K562 (cell line): ENCODE measurements at regions not wholly inside any gene's neighbourhood (a gene's known extent, or its start where the extent isn't known, plus 50 kb on each side); places are given as distances from the start of the nearest gene placed in this dataset.

ENCODE experiments used
- ATAC-seq: fragments of 200-7000 bp; cut with Tn5 transposase; 3 replicates; pipeline ENCODE4 v1.9.1; 2020; ENCODE audit warnings: moderate library complexity
- BruUV-seq: library from RNA; stranded (reverse); fragments of 400-500 nt; replicated peaks from 2 replicates; lab custom pipeline; 2021; lab: Mats Ljungman, UMichigan
- CTCF ChIA-PET: fragments of 300-600 bp; formaldehyde crosslinking; extraction: SDS; loops from one replicate; lab custom pipeline; 2021; ENCODE audit warnings: low intra/inter-chr PET ratio; lab: Yijun Ruan, JAX
- POLR2A ChIA-PET: fragments of 300-600, 350-650 bp; sonication (Branson Sonifier 250); formaldehyde crosslinking; extraction: SDS; loops from one replicate; lab custom pipeline; 2021; ENCODE audit warnings: antibody characterized with exemption, inconsistent platforms; lab: Yijun Ruan, JAX
- DNase-seq, 4 experiments: peaks; one replicate each; pipeline versions ENCODE4 v3.0.0 to v3.0.0-alpha.2; 2011 to 2018; ENCODE audit warnings: low spot score in 3 of 4, mixed read lengths in 3 of 4; ENCODE audit errors: extremely low read depth in 1 of 4
- FAIRE-seq: peaks from 2 replicates; lab custom pipeline; 2011; peaks lifted over from hg19 to GRCh38; lab: Jason Lieb, UNC
- H2AFZ ChIP-seq: 2 replicates; pipeline ENCODE4 v1.6.0; 2011; ENCODE audit warnings: low read depth, low read length, control low read depth, inconsistent platforms
- H3K27ac ChIP-seq: fragments of 200-600 bp; 3 replicates; pipeline ENCODE4 v1.8.0; 2011; ENCODE audit warnings: low read depth, mild to moderate bottlenecking, control low read depth, inconsistent platforms, low read length, moderate library complexity, mixed read lengths; ENCODE audit errors: extremely low read depth
- H3K27me3 ChIP-seq, 2 experiments: fragments of 300-600 bp in 1 of 2; 2 replicates in 1 of 2; 3 replicates in 1 of 2; pipeline versions ENCODE4 v1.6.0 to v1.8.0; 2011; ENCODE audit warnings: inconsistent platforms in 2 of 2, low read length in 2 of 2, mild to moderate bottlenecking in 1 of 2, mixed read lengths in 1 of 2, moderate library complexity in 1 of 2; ENCODE audit not compliant: control insufficient read depth in 2 of 2, insufficient read depth in 2 of 2
- H3K36me3 ChIP-seq: fragments of 300-600 bp; 3 replicates; pipeline ENCODE4 v1.8.0; 2011; ENCODE audit warnings: mild to moderate bottlenecking, low read length, inconsistent platforms; ENCODE audit not compliant: control insufficient read depth, insufficient read depth
- H3K4me1 ChIP-seq, 2 experiments: fragments of 200-600 bp in 1 of 2; replicated peaks in 1 of 2; 2 replicates in 1 of 2; 3 replicates in 1 of 2; pipeline versions ENCODE4 v1.5.1 to v1.8.0; 2011; ENCODE audit warnings: inconsistent platforms in 2 of 2, low read length in 2 of 2, mild to moderate bottlenecking in 1 of 2, mixed read lengths in 1 of 2, moderate library complexity in 1 of 2; ENCODE audit not compliant: control insufficient read depth in 2 of 2, insufficient read depth in 2 of 2
- H3K4me2 ChIP-seq: 2 replicates; pipeline ENCODE4 v1.6.1; 2011; ENCODE audit warnings: low read length, control low read depth, inconsistent platforms, mixed read lengths; ENCODE audit not compliant: insufficient read depth
- H3K4me3 ChIP-seq: fragments of 200-600 bp; sonication (generic), shearing (Covaris generic); 2 replicates; pipeline ENCODE4 v1.5.1; 2016; ENCODE audit warnings: control low read depth, inconsistent platforms
- H3K79me2 ChIP-seq: fragments of 200-600 bp; 3 replicates; pipeline ENCODE4 v1.8.0; 2011; ENCODE audit warnings: low read length, inconsistent platforms; ENCODE audit not compliant: control insufficient read depth, insufficient read depth
- H3K9ac ChIP-seq, 2 experiments: 2 replicates each; pipeline versions ENCODE4 v1.6.0 to v1.6.1; 2011; ENCODE audit warnings: low read depth in 2 of 2, low read length in 2 of 2, control low read depth in 1 of 2, inconsistent platforms in 1 of 2, mild to moderate bottlenecking in 1 of 2, mixed read lengths in 1 of 2; ENCODE audit not compliant: insufficient read depth in 1 of 2
- H3K9me1 ChIP-seq: one replicate; pipeline ENCODE4 v1.6.0; 2011; ENCODE audit warnings: inconsistent platforms, mild to moderate bottlenecking, low read length, moderate library complexity; ENCODE audit not compliant: control insufficient read depth, insufficient read depth
- H3K9me3 ChIP-seq: replicated peaks from 2 replicates; pipeline ENCODE4 v1.5.1; 2011; ENCODE audit warnings: low read depth, low read length, inconsistent platforms; ENCODE audit not compliant: control insufficient read depth, insufficient read depth
- H4K20me1 ChIP-seq: replicated peaks from 2 replicates; pipeline ENCODE4 v1.6.1; 2011; ENCODE audit warnings: low read length, inconsistent platforms, mixed read lengths; ENCODE audit not compliant: control insufficient read depth, insufficient read depth
- CBX1 ChIP-seq: sonication (generic); IDR thresholded peaks from 2 replicates; pipeline ENCODE4 v1.6.1; 2016; ENCODE audit warnings: antibody characterized with exemption, low read depth, mild to moderate bottlenecking
- IFI16 ChIP-seq: fragments of 250-450 bp; sonication (Bioruptor Pico); IDR thresholded peaks from 2 replicates; pipeline ENCODE4 v2.1.2; 2022; ENCODE audit warnings: mild to moderate bottlenecking, inconsistent platforms
- OTX1 ChIP-seq: fragments of 450-650 bp; formaldehyde crosslinking; IDR thresholded peaks from 2 replicates; pipeline ENCODE4 v1.4.0; 2022; ENCODE audit warnings: mild to moderate bottlenecking
- PHF8 ChIP-seq: fragments of 200-600 bp; sonication (generic); IDR thresholded peaks from 2 replicates; pipeline ENCODE4 v1.6.1; 2012; ENCODE audit warnings: mixed run types, mild to moderate bottlenecking, inconsistent platforms, low read length, moderate library complexity, borderline replicate concordance
- SIX5 ChIP-seq, 2 experiments: IDR thresholded peaks; 2 replicates each; pipeline ENCODE4 v1.6.1; 2011; ENCODE audit warnings: low read length in 2 of 2, borderline replicate concordance in 1 of 2, low read depth in 1 of 2, mild to moderate bottlenecking in 1 of 2, moderate library complexity in 1 of 2; ENCODE audit not compliant: insufficient read depth in 1 of 2
- TCF7 ChIP-seq: sonication (generic); IDR thresholded peaks from 2 replicates; pipeline ENCODE4 v1.6.1; 2016; ENCODE audit warnings: antibody characterized with exemption, borderline replicate concordance
- ZFP30 ChIP-seq: fragments of 250-450 bp; sonication (Bioruptor Pico); IDR thresholded peaks from 2 replicates; pipeline ENCODE4 v1.8.0; 2022; ENCODE audit warnings: moderate library complexity, mild to moderate bottlenecking, inconsistent platforms, borderline replicate concordance
- ZNF224 ChIP-seq: sonication (generic); formaldehyde crosslinking; IDR thresholded peaks from 2 replicates; pipeline ENCODE4 v1.8.0; 2022; ENCODE audit warnings: mild to moderate bottlenecking, missing genetic modification reagents
- ZNF586 ChIP-seq: fragments of 450-650 bp; formaldehyde crosslinking; conservative IDR thresholded peaks from 2 replicates; pipeline ENCODE4 v1.4.0; 2020; ENCODE audit warnings: mild to moderate bottlenecking, moderate library complexity
- WGBS: fragments of 100-300 bp; shearing (Covaris generic); methylation state at CpG from one replicate; pipeline ENCODE4 v1.1.6; 2016; ENCODE audit warnings: low coverage, mixed read lengths; ENCODE audit not compliant: insufficient coverage; ENCODE audit errors: missing lambda C conversion rate; 5-methylcytosine and 5-hydroxymethylcytosine counted together
- in situ Hi-C: fragments of 300-500 bp; cut with MboI; formaldehyde crosslinking; loops from 4 replicates; pipeline ENCODE4 v1.15.0; 2018; ENCODE audit warnings: inconsistent platforms, mixed read lengths
- intact Hi-C: fragments of 100-400 bp; cut with micrococcal nuclease; formaldehyde crosslinking; loops from 2 replicates; pipeline ENCODE4 v1.14.2; 2022
- TF ChIP-seq, protein P1 (sequence below): sonication (generic); formaldehyde crosslinking; IDR thresholded peaks from 2 replicates; pipeline ENCODE4 v1.8.0; 2022; ENCODE audit warnings: mild to moderate bottlenecking, missing genetic modification reagents

DNA sequence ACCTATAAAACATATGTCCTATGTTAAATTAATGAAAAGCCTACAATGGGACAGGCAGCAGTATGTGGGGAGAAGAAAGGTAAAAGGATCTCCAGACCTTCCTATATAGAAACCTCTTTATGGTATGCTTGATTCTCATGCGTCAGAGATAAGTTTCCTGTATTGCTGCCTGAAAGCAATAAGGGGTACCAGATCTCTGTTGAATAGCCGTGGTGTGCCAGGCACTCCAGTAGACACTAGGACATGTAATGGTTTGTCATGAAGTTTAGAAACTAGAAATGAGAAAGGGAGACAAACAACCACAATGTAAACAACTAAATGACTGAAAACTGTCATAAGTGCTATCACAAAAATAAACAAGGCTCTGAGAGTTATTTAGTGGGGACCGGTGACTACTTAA, 168.1 kb downstream of the EFHB start:
- no peak overlapping the region for H3K4me3 ChIP-seq
- WGBS, result 0% methylated on average over 3 of the region's 3 CpGs
- no peaks in the 10 kb centered on the region for H3K4me1 ChIP-seq
- H2AFZ ChIP-seq, result no peak overlapping the region
- CTCF ChIA-PET, result no interaction called here
- no peaks in the 10 kb centered on the region for H3K27me3 ChIP-seq
- TF ChIP-seq CBX1 (no peak), ZNF224 (no peak), ZNF586 (no peak), SIX5 (IDR thresholded peaks at IDR 0.05; ENCODE audit: borderline replicate concordance in 1 of 2, insufficient read depth in 1 of 2, low read depth in 1 of 2, low read length in 2 of 2) (no peak), IFI16 (no peak), ZFP30 (CRISPR knock-in tag) (no peak), OTX1 (CRISPR knock-in tag) (no peak), PHF8 (no peak), TCF7 (no peak)
- TF ChIP-seq, protein P1, sequence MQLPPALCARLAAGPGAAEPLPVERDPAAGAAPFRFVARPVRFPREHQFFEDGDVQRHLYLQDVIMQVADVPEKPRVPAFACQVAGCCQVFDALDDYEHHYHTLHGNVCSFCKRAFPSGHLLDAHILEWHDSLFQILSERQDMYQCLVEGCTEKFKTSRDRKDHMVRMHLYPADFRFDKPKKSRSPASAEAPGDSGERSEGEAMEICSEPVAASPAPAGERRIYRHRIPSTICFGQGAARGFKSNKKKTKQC (CRISPR knock-in tag), result no peak
- no peak overlapping the region for H3K4me2 ChIP-seq
- POLR2A ChIA-PET, result no interaction called here
- no peak overlapping the region for H3K27ac ChIP-seq
- no peaks in the 10 kb centered on the region for H3K9me1 ChIP-seq
- H4K20me1 ChIP-seq, result no peaks in the 10 kb centered on the region
- intact Hi-C loops (no loop called here), in situ Hi-C loops (no loop called here)
- no peak overlapping the region for H3K9ac ChIP-seq
- FAIRE-seq, result no peak
- H3K79me2 ChIP-seq, result no peaks in the 10 kb centered on the region
- no peaks in the 10 kb centered on the region for H3K9me3 ChIP-seq
- no peaks in the 10 kb centered on the region for H3K36me3 ChIP-seq
- no peak for DNase-seq
- ATAC-seq, result no peak
- BruUV-seq, result no TSS peak
